Activated CD4-positive, alpha-beta memory T cell treated with anti-CD3 and anti-CD28 coated beads for 36 hours (primary cell): ENCODE measurements at regions not wholly inside any gene's neighbourhood (a gene's known extent, or its start where the extent isn't known, plus 50 kb on each side); places are given as distances from the start of the nearest gene placed in this dataset.

Experiments
- CTCF ChIA-PET: fragments of 350-600 bp; sonication (Branson Sonifier 250); formaldehyde crosslinking; loops from one replicate; lab custom pipeline; 2021; ENCODE audit warnings: antibody characterized with exemption, inconsistent platforms; lab: Charles Lee
- POLR2A ChIA-PET: fragments of 350-600 bp; sonication (Branson Sonifier 250); formaldehyde crosslinking; loops from one replicate; lab custom pipeline; 2021; ENCODE audit warnings: antibody characterized with exemption; lab: Charles Lee
- DNase-seq: peaks from one replicate; pipeline ENCODE4 v3.0.0-alpha.2; 2020
- H3K27ac Mint-ChIP-seq: one replicate; pipeline ENCODE4 v1.8.0; 2021; ENCODE audit warnings: mixed read lengths
- H3K27me3 Mint-ChIP-seq: one replicate; pipeline ENCODE4 v1.8.0; 2021; ENCODE audit warnings: mixed read lengths
- H3K36me3 Mint-ChIP-seq: one replicate; pipeline ENCODE4 v1.8.0; 2021; ENCODE audit warnings: mixed read lengths
- H3K4me1 Mint-ChIP-seq: one replicate; pipeline ENCODE4 v1.8.0; 2021; ENCODE audit warnings: low read depth, mixed read lengths
- H3K4me3 Mint-ChIP-seq: one replicate; pipeline ENCODE4 v1.8.0; 2021; ENCODE audit warnings: mild to moderate bottlenecking, mixed read lengths
- H3K9me3 Mint-ChIP-seq: one replicate; pipeline ENCODE4 v1.8.0; 2021; ENCODE audit warnings: mixed read lengths
- intact Hi-C: fragments of 100-400 bp; cut with micrococcal nuclease; formaldehyde crosslinking; loops from one replicate; pipeline ENCODE4 v1.15.1; 2023

DNA sequence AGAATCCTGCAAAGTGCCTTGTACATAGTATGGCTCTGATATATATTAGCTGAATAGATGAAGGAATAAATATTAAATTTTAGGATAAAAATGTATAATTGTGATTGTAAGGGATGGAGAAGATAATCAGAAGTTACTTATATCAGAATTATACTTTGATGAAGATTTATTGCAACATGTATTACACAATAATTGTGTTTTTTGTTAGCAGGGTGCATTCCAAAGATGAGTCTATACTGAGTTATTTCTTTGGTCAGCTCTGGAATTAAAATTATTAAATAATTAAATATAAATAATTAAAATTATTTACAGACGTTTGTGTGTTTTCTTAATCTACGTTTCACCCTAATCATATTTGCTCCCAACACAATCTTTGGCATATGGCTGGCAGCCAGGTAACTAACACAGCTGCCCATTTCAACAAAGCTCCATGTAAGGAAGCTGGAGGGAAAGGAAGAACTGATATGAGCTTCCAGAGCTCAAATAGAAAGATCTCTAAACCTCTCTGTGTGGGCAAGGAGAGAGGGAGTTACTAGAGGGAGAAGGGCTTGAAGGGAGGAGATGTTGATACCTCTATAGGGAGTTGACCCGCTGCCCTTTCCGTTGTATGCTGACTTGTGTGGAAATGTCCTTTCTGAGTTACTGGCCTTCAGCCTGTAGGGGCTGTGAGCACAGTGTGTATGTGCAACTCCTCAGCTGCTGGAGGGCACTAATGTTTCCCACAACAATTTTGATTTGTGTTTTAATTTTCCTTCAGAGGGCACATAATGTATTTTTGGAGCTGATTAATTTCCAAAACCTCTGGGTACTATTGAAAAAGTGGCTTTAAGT, 403.4 kb downstream of the MAN2A1 start:
- POLR2A ChIA-PET = no interaction called here
- peaks cover 12% of the 10 kb centered on the region for H3K4me1 Mint-ChIP-seq
- no peaks in the 10 kb centered on the region for H3K36me3 Mint-ChIP-seq
- intact Hi-C loops = no loop called here
- no peaks in the 10 kb centered on the region for H3K9me3 Mint-ChIP-seq
- no peaks in the 10 kb centered on the region for H3K27me3 Mint-ChIP-seq
- H3K27ac Mint-ChIP-seq = no peak overlapping the region
- H3K4me3 Mint-ChIP-seq = no peak overlapping the region
- DNase-seq = no peak
- CTCF ChIA-PET = no interaction called here

DNA sequence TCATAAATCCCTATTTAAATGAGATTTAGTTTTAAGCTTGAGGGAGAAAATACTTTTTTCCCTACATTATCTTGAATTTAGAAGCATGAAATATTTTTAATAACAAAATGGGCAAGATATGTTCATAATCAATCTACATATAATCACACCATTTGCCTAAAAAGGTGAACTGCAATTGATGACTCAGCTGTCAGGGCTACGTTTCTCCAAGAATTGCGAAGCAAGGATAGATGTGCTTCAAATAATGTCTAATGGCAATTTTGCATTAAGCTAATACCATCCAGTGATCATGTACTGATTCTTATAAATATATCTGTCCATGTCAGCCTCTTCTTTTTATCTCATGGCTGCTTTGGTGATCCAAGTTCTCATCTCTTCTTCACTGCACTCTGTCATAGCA, 404.4 kb downstream of the MAN2A1 start:
- H3K27ac Mint-ChIP-seq = no peak overlapping the region
- no peaks in the 10 kb centered on the region for H3K27me3 Mint-ChIP-seq
- peaks cover 6% of the 10 kb centered on the region for H3K4me1 Mint-ChIP-seq
- DNase-seq = no peak
- intact Hi-C loops = no loop called here
- H3K9me3 Mint-ChIP-seq = no peaks in the 10 kb centered on the region
- H3K4me3 Mint-ChIP-seq = no peak overlapping the region
- CTCF ChIA-PET = no interaction called here
- POLR2A ChIA-PET = no interaction called here
- no peaks in the 10 kb centered on the region for H3K36me3 Mint-ChIP-seq

DNA sequence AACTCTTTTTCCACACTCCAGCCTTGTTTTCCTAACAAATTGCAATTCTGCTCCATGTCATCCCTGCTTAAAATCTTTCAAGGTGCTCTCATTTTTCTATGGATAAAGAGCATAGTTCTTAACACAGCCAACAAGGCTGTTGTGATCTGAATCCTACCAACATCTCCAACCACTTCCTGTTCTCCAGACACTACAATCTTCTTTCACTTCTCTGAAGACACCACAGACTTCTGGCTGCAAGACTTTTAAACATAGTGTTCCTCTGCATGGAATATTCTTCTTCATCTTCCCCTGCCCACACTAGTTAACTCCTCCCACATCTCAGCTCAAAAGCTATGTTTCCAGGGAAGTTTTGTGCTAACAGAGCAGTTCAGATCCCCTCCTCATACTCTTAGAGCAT, 404.8 kb downstream of the MAN2A1 start:
- Mint-ChIP-seq H3K27me3 (no peaks in the 10 kb centered on the region), H3K36me3 (no peaks in the 10 kb centered on the region), H3K9me3 (no peaks in the 10 kb centered on the region), H3K4me3 (no peak overlapping the region), H3K27ac (no peak overlapping the region), H3K4me1 (peaks cover 2% of the 10 kb centered on the region)
- DNase-seq = no peak
- CTCF ChIA-PET = no interaction called here
- intact Hi-C loops = no loop called here
- POLR2A ChIA-PET = no interaction called here

DNA sequence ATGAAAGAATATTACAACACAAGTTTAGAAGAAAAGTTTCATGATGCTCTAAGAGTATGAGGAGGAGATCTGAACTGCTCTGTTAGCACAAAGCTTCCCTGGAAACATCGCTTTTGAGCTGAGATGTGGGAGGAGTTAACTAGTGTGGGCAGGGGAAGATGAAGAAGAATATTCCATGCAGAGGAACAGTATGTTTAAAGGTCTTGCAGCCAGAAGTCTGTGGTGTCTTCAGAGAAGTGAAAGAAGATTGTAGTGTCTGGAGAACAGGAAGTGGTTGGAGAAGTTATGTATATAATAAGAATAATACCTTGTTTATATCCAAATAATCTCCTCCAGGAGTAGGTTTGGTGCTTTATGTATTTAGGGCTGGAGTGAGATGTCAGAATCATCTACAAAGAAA, 406.7 kb downstream of the MAN2A1 start:
- Mint-ChIP-seq H3K27me3 (no peaks in the 10 kb centered on the region), H3K9me3 (no peaks in the 10 kb centered on the region), H3K4me1 (peaks cover 2% of the 10 kb centered on the region), H3K27ac (no peak overlapping the region), H3K4me3 (no peak overlapping the region), H3K36me3 (no peaks in the 10 kb centered on the region)
- ChIA-PET POLR2A (no interaction called here), CTCF (interaction anchor here (0.5 kb wide), 1 partner anchor 330 kb away, joined by 3 read pairs; no protein-coding TSS in a partner anchor)
- no peak for DNase-seq
- intact Hi-C loops = no loop called here

DNA sequence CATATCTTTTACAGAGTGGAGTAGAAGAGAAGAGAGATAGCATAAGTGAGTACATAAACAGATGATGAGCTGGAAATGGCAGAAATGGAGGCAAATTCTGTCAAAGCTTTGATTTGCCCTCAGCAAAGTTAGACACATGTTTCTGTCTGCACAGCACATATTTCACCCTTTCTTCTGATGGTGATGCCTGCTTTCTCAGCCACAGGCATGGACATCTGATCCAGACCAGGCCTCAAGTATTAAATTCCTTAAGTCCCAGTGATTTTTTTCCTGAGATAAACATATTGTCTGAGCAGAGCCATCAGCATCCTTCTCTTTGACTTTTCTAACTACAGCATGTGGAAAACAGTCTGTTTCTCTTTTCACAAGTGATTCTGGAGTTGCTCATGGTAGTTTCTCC, 409.8 kb downstream of the MAN2A1 start:
- POLR2A ChIA-PET = no interaction called here
- H3K27ac Mint-ChIP-seq = no peak overlapping the region
- peaks cover 13% of the 10 kb centered on the region for H3K4me1 Mint-ChIP-seq
- no peak overlapping the region for H3K4me3 Mint-ChIP-seq
- no peaks in the 10 kb centered on the region for H3K9me3 Mint-ChIP-seq
- DNase-seq = no peak
- CTCF ChIA-PET = no interaction called here
- no peaks in the 10 kb centered on the region for H3K27me3 Mint-ChIP-seq
- intact Hi-C loops = no loop called here
- no peaks in the 10 kb centered on the region for H3K36me3 Mint-ChIP-seq

DNA sequence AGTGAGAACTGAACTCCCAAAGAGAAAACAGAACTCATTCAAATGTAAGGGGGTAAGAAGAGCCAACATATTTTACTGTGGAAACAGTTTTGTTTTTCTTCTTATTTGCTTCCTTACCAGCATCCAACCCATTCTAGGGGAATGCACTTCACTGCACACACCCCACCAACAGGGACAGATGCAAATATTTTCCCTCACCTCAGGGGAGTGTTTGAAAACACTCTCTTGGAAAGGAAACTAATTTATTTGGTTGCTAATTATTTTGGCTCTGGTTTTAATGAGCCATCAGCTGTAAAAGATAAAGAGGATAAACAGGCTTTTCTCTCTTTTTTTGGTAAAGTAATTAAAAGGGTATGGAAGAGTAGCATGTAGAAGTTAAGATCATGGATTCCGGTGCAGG, 413.4 kb downstream of the MAN2A1 start:
- Mint-ChIP-seq H3K4me1 (peaks cover 29% of the 10 kb centered on the region), H3K27me3 (no peaks in the 10 kb centered on the region), H3K27ac (no peak overlapping the region), H3K36me3 (no peaks in the 10 kb centered on the region), H3K4me3 (no peak overlapping the region), H3K9me3 (no peaks in the 10 kb centered on the region)
- DNase-seq = no peak
- CTCF ChIA-PET = no interaction called here
- intact Hi-C loops = no loop called here
- POLR2A ChIA-PET = no interaction called here

DNA sequence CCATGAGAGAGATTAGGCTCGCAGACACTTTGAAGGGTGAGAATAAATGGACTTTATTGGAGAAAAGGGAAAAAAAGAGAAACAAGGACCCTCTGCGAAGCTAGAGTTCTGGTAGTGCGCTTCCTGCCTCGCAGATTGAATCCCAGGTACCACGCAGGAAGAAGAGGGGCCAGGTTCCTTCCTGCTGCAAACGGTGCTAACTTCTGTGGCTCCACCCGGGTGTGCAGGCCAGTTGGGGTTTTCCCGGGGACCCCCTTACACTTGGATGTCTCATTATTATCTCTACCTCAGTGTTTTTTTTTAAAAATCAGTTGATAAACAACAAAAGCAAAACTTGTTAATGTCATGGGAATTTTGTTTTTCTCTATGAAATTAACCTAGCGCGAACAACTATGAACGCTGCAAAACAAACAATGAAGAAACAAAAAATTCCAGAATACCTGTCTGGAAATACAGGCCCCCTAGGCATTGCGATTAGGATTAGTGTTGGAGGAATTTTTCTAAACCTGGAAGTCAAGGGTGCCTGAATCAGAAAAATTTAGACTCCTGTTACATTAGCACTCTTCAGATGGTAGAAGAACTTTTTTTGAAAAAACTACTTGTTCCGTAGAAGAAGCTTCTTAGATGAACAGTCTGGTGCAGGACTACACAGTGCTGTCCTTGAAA, 414.5 kb downstream of the MAN2A1 start:
- H3K36me3 Mint-ChIP-seq = no peaks in the 10 kb centered on the region
- no peak overlapping the region for H3K27ac Mint-ChIP-seq
- peaks cover 2% of the 10 kb centered on the region for H3K27me3 Mint-ChIP-seq
- H3K9me3 Mint-ChIP-seq = no peaks in the 10 kb centered on the region
- ChIA-PET CTCF (no interaction called here), POLR2A (no interaction called here)
- intact Hi-C loops = no loop called here
- H3K4me3 Mint-ChIP-seq = no peak overlapping the region
- DNase-seq = no peak
- peaks cover 29% of the 10 kb centered on the region for H3K4me1 Mint-ChIP-seq

DNA sequence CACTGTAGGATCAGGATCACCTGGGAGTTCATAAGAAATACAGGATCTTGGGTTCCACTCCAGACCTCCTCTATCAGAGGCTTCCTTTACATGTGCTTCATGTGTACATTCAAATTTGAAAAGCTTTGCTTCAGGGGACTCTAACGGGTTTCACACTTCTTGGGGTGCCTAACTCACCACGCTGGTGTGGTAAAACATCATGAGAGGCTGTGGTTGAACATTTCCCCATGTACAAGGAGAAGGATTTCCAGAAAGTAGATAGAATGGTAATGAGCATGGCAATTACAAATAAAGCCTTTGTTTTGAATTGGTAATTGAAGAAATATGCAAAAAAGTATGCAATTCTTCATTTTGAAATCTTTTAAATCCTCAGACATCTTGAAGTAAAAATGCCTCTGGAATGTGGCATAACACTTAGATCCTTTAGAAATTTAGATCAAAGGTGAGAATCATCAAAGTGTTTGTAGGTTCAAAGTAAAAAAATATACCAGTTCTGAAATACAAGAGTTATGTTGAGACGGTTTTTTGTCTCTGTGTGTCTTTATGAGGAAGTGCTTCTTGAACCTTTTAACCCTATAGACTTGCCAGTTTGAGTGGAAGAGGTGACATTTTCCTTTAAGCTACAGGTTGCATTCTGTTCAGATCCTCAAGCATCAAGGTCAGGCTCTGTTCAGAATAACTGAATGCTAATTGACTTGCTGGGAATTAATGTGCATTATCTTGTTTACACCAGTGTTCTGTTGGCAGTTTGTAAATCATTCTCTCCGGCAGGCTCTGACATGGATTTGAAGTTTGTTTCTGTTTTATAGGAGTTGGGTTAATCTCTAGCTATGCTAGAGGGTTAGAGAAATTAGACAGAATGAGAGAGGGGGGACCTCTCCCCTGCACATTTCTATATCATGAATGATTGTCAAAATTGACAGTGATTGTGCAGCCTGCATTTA, 415.3 kb downstream of the MAN2A1 start:
- H3K4me1 Mint-ChIP-seq = peaks cover 29% of the 10 kb centered on the region
- no peak overlapping the region for H3K27ac Mint-ChIP-seq
- no peak overlapping the region for H3K4me3 Mint-ChIP-seq
- no peaks in the 10 kb centered on the region for H3K36me3 Mint-ChIP-seq
- ChIA-PET CTCF (no interaction called here), POLR2A (no interaction called here)
- no peak for DNase-seq
- no peaks in the 10 kb centered on the region for H3K9me3 Mint-ChIP-seq
- H3K27me3 Mint-ChIP-seq = peaks cover 2% of the 10 kb centered on the region
- intact Hi-C loops = no loop called here

DNA sequence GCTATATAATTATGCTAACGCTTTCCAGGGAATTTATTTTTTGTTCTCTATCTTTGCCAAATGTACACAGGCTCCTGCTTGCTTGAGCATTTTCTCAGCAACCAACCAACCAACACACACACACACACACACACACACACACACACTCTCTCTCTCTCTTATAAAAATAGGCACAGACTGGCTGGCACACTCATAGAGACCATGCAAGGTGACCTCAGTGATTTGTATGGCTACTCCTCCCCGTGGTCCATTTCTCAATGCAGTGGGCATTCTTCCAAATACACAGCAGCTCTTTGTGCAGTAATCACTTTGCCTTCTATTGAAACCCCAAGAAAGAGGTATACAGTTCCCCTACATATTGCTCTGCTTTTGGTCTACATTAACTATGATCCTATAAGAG, 416.0 kb downstream of the MAN2A1 start:
- no peak overlapping the region for H3K4me3 Mint-ChIP-seq
- ChIA-PET POLR2A (no interaction called here), CTCF (no interaction called here)
- H3K9me3 Mint-ChIP-seq = no peaks in the 10 kb centered on the region
- DNase-seq = no peak
- peaks cover 29% of the 10 kb centered on the region for H3K4me1 Mint-ChIP-seq
- no peak overlapping the region for H3K27ac Mint-ChIP-seq
- intact Hi-C loops = no loop called here
- no peaks in the 10 kb centered on the region for H3K36me3 Mint-ChIP-seq
- H3K27me3 Mint-ChIP-seq = peaks cover 2% of the 10 kb centered on the region

DNA sequence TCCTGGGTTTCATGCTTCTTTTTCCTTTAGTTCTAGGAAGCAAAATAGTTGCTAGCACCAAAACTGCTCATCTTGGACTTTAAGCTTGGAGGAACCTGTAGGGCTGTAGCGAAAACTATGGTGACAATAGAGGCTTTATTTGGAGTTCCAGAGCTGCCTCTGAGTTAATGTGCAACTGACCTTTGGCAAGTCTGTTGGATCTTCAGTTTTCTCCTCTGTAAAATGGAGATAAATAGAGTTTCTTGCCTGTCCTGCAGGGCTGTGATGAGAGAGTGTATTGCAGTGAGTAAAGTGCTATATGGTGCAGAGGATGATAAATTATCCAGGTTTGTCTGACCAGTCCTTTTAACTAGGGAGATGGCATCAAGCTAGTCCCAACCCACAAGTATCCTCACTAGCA, 417.0 kb downstream of the MAN2A1 start:
- Mint-ChIP-seq H3K4me3 (no peak overlapping the region), H3K36me3 (no peaks in the 10 kb centered on the region), H3K9me3 (no peaks in the 10 kb centered on the region), H3K27ac (no peak overlapping the region), H3K4me1 (peaks cover 29% of the 10 kb centered on the region), H3K27me3 (peaks cover 2% of the 10 kb centered on the region)
- ChIA-PET POLR2A (no interaction called here), CTCF (no interaction called here)
- DNase-seq = no peak
- intact Hi-C loops = no loop called here

DNA sequence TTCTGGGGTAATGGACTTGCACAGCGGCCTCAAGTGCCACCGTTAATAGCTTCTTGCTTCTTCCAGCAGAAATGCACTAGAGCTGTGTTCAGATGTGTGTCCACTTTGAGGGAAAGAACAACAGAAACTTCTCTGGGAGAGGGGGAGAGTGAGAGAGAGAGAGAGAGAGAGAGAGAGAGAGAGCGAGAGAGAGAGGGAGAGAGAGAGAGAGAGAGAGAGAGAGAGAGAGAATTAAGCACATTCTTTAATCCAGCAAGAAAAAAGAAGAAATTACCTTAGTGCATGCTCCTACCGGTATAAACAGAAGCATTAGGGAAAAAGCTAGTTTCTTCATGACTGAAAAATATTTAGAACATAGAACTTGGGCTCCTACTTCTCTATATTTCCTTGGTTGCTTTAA, 418.8 kb downstream of the MAN2A1 start:
- Mint-ChIP-seq H3K27me3 (peaks cover 2% of the 10 kb centered on the region), H3K36me3 (no peaks in the 10 kb centered on the region), H3K27ac (no peak overlapping the region), H3K4me3 (no peak overlapping the region), H3K4me1 (peaks cover 28% of the 10 kb centered on the region), H3K9me3 (no peaks in the 10 kb centered on the region)
- POLR2A ChIA-PET = no interaction called here
- DNase-seq = no peak
- CTCF ChIA-PET = no interaction called here
- intact Hi-C loops = no loop called here

DNA sequence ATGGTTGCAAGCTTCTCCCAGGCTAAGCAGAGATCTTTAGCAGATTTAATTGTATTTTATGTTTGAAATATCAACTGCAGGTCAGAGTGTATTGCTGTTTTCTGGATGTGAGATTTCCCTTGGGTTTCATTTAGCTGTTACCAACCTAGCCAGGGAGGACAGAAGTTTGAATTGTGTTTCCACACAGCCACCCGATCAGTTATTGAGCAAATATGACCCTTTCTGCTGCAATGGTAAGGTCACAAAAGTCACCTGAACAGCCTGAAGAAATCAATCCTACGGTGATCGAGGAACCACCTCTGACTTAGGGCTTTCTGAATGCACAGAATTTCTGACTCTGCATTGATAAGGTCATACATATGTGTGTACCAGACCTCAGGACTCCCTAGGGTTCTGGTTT, 419.9 kb downstream of the MAN2A1 start:
- POLR2A ChIA-PET = no interaction called here
- no peaks in the 10 kb centered on the region for H3K9me3 Mint-ChIP-seq
- no peak overlapping the region for H3K4me3 Mint-ChIP-seq
- H3K27ac Mint-ChIP-seq = no peak overlapping the region
- H3K4me1 Mint-ChIP-seq = peaks cover 18% of the 10 kb centered on the region
- DNase-seq = no peak
- H3K36me3 Mint-ChIP-seq = no peaks in the 10 kb centered on the region
- peaks cover 2% of the 10 kb centered on the region for H3K27me3 Mint-ChIP-seq
- intact Hi-C loops = no loop called here
- CTCF ChIA-PET = no interaction called here
